Stomach (tissue), 8 donors: ENCODE measurements at regions not wholly inside any gene's neighbourhood (a gene's known extent, or its start where the extent isn't known, plus 50 kb on each side); places are given as distances from the start of the nearest gene placed in this dataset.

Experiments
- DNase-seq, 2 donors: peaks; one replicate each; pipeline versions ENCODE4 v3.0.0 to v3.0.0-alpha.2; 2013 to 2019
- H3K27ac ChIP-seq, 5 donors: fragments of 200-600 bp in 4 of 5; sonication (generic) in 4 of 5; one replicate each; pipeline ENCODE4 v1.5.1; 2013 to 2019; ENCODE audit warnings: mild to moderate bottlenecking in 1 of 5, moderate library complexity in 1 of 5
- H3K27me3 ChIP-seq, 3 donors: fragments of 200-600 bp; sonication (generic); one replicate each; pipeline ENCODE4 v1.5.1; 2017 to 2019; ENCODE audit warnings: mixed run types in 1 of 3
- H3K36me3 ChIP-seq, 4 donors: fragments of 200-600 bp; sonication (generic); 1 replicate in 3 of 4; 2 replicates in 1 of 4; pipeline ENCODE4 v1.5.1; 2016 to 2019
- H3K4me1 ChIP-seq, 4 donors: fragments of 200-600 bp; sonication (generic); one replicate each; pipeline ENCODE4 v1.5.1; 2016 to 2019
- H3K4me3 ChIP-seq, 4 donors: fragments of 200-600 bp; sonication (generic) in 3 of 4; one replicate each; pipeline ENCODE4 v1.5.1; 2016 to 2019; ENCODE audit warnings: mild to moderate bottlenecking in 1 of 4
- H3K9me3 ChIP-seq, 4 donors: fragments of 200-600 bp; sonication (generic); one replicate each; pipeline ENCODE4 v1.5.1; 2016 to 2019
- EP300 ChIP-seq: sonication (generic); formaldehyde crosslinking; IDR thresholded peaks from one replicate; pipeline ENCODE4 v1.6.1; 2017; ENCODE audit warnings: antibody characterized with exemption
- POLR2A ChIP-seq, 4 donors: fragments of 450-650 bp; IDR thresholded peaks; one replicate each; pipeline ENCODE4 v1.6.1; 2016; ENCODE audit warnings: antibody characterized with exemption in 4 of 4, control low read depth in 2 of 4, mild to moderate bottlenecking in 1 of 4, moderate library complexity in 1 of 4
- POLR2AphosphoS5 ChIP-seq, 3 donors: sonication (generic); formaldehyde crosslinking; IDR thresholded peaks; one replicate each; pipeline ENCODE4 v1.6.1; 2016; ENCODE audit warnings: antibody characterized with exemption in 3 of 3
- WGBS, 5 donors: extraction: QIAGEN DNeasy Blood & Tissue Kit in 3 of 5; methylation state at CpG; one replicate each; pipeline versions ENCODE4 v1.1.5 to v1.1.7; 2013 to 2018; 5-methylcytosine and 5-hydroxymethylcytosine counted together
- intact Hi-C: fragments of 100-400 bp; cut with DNase I; formaldehyde crosslinking; loops from one replicate; pipeline ENCODE4 v1.15.1; 2023; ENCODE audit warnings: low total_unique reads
- TF ChIP-seq, protein P1 (sequence below), 7 experiments: fragments of 450-650 bp in 4 of 7; fragments of 200-600 bp in 3 of 7; sonication (generic) in 3 of 7; IDR thresholded peaks; one replicate each; pipeline ENCODE4 v1.5.1; 2016 to 2019; ENCODE audit warnings: antibody characterized with exemption in 7 of 7, control low read depth in 2 of 7, mild to moderate bottlenecking in 1 of 7
- donor health status: healthy with polysubstance abuse.
- donor health status: Bipolar disorder and iron deficiency.
- donor health status: healthy.

DNA sequence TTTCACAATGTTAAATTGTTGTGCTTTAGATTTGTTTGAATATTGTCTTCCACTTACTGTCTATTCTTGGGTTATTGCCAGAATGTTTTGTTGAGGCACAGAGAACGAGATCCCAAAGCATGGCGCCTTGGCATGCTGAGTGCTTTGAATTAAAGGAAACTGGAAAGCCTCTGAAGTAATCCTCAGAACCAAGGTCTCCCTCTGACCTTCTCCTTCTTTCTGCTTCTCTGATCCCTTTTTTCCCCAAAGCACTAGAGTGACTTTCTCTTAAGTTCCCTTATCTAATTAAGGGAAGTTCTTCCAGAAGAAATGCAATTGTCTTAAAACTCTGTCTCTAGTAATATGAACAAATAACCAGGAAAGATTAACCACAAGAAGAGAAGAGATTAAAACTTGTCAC, 214.7 kb downstream of the SPP2 start:
- Histone ChIP-seq H3K4me3 (no peak overlapping the region), H3K36me3 (no peaks in the 10 kb centered on the region), H3K9me3 (no peaks in the 10 kb centered on the region), H3K27ac (no peak overlapping the region), H3K27me3 (no peaks in the 10 kb centered on the region), H3K4me1 (no peaks in the 10 kb centered on the region)
- TF ChIP-seq POLR2A (IDR thresholded peaks at IDR 0.05) (no peak), POLR2AphosphoS5 (IDR thresholded peaks at IDR 0.05) (no peak), EP300 (no peak)
- TF ChIP-seq, protein P1, sequence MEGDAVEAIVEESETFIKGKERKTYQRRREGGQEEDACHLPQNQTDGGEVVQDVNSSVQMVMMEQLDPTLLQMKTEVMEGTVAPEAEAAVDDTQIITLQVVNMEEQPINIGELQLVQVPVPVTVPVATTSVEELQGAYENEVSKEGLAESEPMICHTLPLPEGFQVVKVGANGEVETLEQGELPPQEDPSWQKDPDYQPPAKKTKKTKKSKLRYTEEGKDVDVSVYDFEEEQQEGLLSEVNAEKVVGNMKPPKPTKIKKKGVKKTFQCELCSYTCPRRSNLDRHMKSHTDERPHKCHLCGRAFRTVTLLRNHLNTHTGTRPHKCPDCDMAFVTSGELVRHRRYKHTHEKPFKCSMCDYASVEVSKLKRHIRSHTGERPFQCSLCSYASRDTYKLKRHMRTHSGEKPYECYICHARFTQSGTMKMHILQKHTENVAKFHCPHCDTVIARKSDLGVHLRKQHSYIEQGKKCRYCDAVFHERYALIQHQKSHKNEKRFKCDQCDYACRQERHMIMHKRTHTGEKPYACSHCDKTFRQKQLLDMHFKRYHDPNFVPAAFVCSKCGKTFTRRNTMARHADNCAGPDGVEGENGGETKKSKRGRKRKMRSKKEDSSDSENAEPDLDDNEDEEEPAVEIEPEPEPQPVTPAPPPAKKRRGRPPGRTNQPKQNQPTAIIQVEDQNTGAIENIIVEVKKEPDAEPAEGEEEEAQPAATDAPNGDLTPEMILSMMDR (IDR thresholded peaks at IDR 0.05): no peak
- intact Hi-C loops: no loop called here
- WGBS, 5 donors: 87 to 93% (median 91%) methylated on average over 2 of the region's 2 CpGs
- no peak for DNase-seq

DNA sequence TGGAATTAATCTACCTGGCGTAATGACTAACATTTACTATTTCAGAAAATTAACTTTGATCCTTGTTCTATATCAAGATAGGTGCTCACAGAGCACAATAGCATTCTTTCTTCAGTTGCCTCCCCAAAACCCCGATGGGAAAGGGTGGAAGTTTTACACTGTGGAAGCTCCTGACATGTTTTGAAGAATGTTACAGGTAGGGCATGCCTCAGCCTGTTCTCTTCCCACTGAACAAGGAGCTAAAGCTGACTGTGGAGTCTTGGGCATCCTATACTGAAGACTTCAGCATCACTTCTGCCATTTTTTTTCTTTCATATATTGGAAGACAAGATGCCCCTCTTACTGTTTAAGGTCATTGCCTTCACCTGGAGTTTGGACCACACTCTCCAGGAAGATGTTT, 211.2 kb downstream of the SPP2 start:
- intact Hi-C loops: no loop called here
- Histone ChIP-seq H3K36me3 (no peaks in the 10 kb centered on the region), H3K4me3 (no peak overlapping the region), H3K27me3 (peaks cover 0 to 3% (median 0%) of the 10 kb centered on the region in 3 donors), H3K9me3 (no peaks in the 10 kb centered on the region), H3K4me1 (no peaks in the 10 kb centered on the region), H3K27ac (no peak overlapping the region)
- no peak for DNase-seq
- WGBS, 5 donors: 40 to 68% (median 46%) methylated on average over 2 of the region's 2 CpGs
- TF ChIP-seq POLR2AphosphoS5 (IDR thresholded peaks at IDR 0.05) (no peak), POLR2A (IDR thresholded peaks at IDR 0.05) (no peak)

DNA sequence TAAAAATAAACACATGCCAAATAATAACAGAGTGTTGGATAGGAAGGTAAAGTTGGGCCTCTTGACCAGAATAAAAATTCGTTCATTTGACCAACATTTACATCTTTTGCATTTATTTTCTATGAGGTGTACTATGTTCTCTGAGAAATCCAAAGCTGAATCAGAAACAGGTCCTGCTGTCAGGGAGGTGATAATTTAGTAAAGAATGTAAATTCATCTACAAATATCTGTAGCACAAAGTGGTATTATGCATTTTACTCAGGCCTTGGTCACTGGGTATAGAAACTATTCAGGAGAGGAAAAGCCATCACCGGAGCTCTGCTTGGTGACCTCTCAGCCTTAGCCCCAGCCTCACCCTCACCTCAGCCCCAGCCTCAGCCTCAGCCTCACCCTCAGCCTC, 208.9 kb downstream of the SPP2 start:
- WGBS, 5 donors: 76 to 85% (median 80%) methylated on average over 2 of the region's 2 CpGs
- DNase-seq: no peak
- Histone ChIP-seq H3K27ac (no peak overlapping the region), H3K36me3 (no peaks in the 10 kb centered on the region), H3K4me1 (no peaks in the 10 kb centered on the region), H3K27me3 (peaks cover 0 to 3% (median 0%) of the 10 kb centered on the region in 3 donors), H3K9me3 (no peaks in the 10 kb centered on the region), H3K4me3 (no peak overlapping the region)
- intact Hi-C loops: no loop called here
- no peak for TF ChIP-seq POLR2AphosphoS5 (IDR thresholded peaks at IDR 0.05)
- no peak for TF ChIP-seq POLR2A (IDR thresholded peaks at IDR 0.05)
- TF ChIP-seq, protein P1 (IDR thresholded peaks at IDR 0.05): no peak
- TF ChIP-seq EP300: no peak

DNA sequence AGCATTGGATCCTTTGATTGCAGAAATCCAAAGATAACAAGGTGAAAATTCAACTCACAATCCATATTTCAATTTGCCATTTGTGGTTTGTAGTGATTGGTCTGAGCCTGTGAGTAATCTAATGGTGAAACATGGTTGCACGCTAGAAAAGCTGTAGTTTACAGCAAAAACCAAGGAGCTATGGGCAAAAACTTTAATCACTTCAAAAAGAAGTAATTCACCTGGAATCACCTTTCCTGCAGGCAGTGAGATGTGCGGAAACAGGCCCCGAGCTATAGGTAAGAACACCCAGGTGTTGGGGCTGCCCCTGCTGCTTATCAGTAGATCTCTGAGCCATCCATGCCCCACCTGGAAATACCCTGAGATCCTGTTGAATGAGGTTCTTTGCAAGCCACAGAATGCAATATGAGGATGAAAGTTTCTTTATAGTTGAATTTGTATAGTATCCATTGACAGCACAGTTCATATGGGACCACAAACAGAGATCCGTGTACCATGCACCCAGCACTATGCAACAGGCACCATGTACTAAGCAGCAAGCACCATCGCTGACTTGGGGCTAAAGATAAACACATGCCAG, 208.2 kb downstream of the SPP2 start:
- WGBS, 5 donors: 82 to 96% (median 92%) methylated on average over 5 of the region's 5 CpGs
- no peak for DNase-seq
- Histone ChIP-seq H3K27ac (no peak overlapping the region), H3K4me3 (no peak overlapping the region), H3K27me3 (peaks cover 0 to 3% (median 0%) of the 10 kb centered on the region in 3 donors), H3K36me3 (no peaks in the 10 kb centered on the region), H3K9me3 (no peaks in the 10 kb centered on the region), H3K4me1 (no peaks in the 10 kb centered on the region)
- TF ChIP-seq, protein P1 (IDR thresholded peaks at IDR 0.05): no peak
- TF ChIP-seq EP300: no peak
- TF ChIP-seq POLR2AphosphoS5 (IDR thresholded peaks at IDR 0.05): no peak
- TF ChIP-seq POLR2A (IDR thresholded peaks at IDR 0.05): no peak
- intact Hi-C loops: no loop called here

DNA sequence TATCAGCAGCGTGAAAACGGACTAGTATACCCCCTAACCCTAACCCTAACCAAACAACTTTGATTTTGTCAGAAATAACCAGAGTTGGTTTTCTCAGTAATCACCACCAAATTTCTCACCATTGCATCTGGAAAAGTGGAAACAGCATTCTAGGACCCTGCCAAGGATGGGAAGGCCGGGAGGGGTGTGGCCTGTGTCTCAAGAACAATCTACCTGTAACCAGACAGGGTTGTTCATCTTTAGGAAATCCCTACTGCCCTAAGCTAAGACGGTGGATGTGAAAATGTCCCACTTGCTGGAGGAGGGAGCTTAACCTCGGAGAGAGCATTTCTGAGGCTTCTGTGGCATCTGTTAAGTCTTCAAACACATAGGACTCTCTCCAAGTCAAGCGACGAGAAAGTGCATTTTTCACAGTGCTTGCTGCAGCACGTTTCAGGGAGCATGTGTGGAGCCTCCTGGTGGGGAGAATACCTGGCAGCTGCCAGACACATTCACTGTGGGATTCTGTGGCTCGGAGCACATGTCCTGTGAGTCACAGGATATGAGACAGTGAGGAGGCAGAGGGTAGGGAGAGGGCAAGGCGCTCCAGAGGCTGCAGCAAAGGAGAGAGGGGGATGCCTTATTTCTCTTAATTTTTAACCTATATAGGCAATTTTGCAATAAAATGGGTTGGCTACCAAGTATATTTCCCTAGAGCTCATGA, 207.5 kb downstream of the SPP2 start:
- Histone ChIP-seq H3K4me1 (no peaks in the 10 kb centered on the region), H3K4me3 (no peak overlapping the region), H3K27me3 (peaks cover 0 to 3% (median 0%) of the 10 kb centered on the region in 3 donors), H3K27ac (no peak overlapping the region), H3K9me3 (no peaks in the 10 kb centered on the region), H3K36me3 (no peaks in the 10 kb centered on the region)
- 31 to 40% (median 36%) methylated on average over 10 of the region's 10 CpGs for WGBS, 5 donors
- DNase-seq: peak; percentile 46 to 71
- TF ChIP-seq POLR2A (IDR thresholded peaks at IDR 0.05) (no peak), POLR2AphosphoS5 (IDR thresholded peaks at IDR 0.05) (peak in 1 of 3 donors; percentile 40), EP300 (no peak)
- TF ChIP-seq, protein P1 (IDR thresholded peaks at IDR 0.05): peak in 5 of 7 experiments; percentile 13 to 43 (median 27)
- intact Hi-C loops: no loop called here
